ENCODE measurements at regions not wholly inside any gene's neighbourhood (a gene's known extent, or its start where the extent isn't known, plus 50 kb on each side); places are given as distances from the start of the nearest gene placed in this dataset.

- TF ChIP-seq EZH2 (IDR thresholded peaks at IDR 0.05; ENCODE audit: borderline replicate concordance, insufficient read depth, low read depth, low read length, poor library complexity, severe bottlenecking) (no peak), CTCF (IDR thresholded peaks at IDR 0.05) (no peak)
- 89% methylated on average over 1 of the region's 2 CpGs for WGBS (ENCODE audit: insufficient coverage)
- H3K27ac ChIP-seq (ENCODE audit: low read length in 2 of 2), result no peak overlapping the region
- no peaks in the 10 kb centered on the region for H3K9me3 Mint-ChIP-seq (ENCODE audit: insufficient read depth)
- ChIA-PET POLR2A (no interaction called here), CTCF (no interaction called here)
- H3K9ac ChIP-seq (ENCODE audit: low read length), result no peak overlapping the region
- H3K79me2 ChIP-seq (ENCODE audit: control insufficient read depth, insufficient read depth, low read length), result no peaks in the 10 kb centered on the region
- no peak for ATAC-seq (ENCODE audit: low read depth)
- DNase-seq, result no peak
- peaks cover 3% of the 10 kb centered on the region for H3K4me1 Mint-ChIP-seq
- H2AFZ ChIP-seq (ENCODE audit: insufficient read depth, low read depth, low read length, poor library complexity, severe bottlenecking), result no peak overlapping the region
- intact Hi-C loops (cut with micrococcal nuclease), result no loop called here
- no peak overlapping the region for H3K4me2 ChIP-seq (replicated peaks; ENCODE audit: low read depth, low read length, poor library complexity, severe bottlenecking)
- no peak overlapping the region for H3K4me3 Mint-ChIP-seq
- H3K4me3 ChIP-seq (ENCODE audit: control extremely low read depth in 1 of 5, extremely low read depth in 1 of 5, insufficient read depth in 1 of 5, low read depth in 2 of 5, low read length in 4 of 5), result no peak overlapping the region
- H4K20me1 ChIP-seq (ENCODE audit: control insufficient read depth, insufficient read depth, low read length, poor library complexity, severe bottlenecking), result no peaks in the 10 kb centered on the region
- H3K27ac Mint-ChIP-seq, result no peak overlapping the region
- H3K36me3 ChIP-seq (replicated peaks in 1 of 2; ENCODE audit: control extremely low read depth in 1 of 2, control insufficient read depth in 1 of 2, extremely low read depth in 1 of 2, insufficient read depth in 2 of 2, low read length in 1 of 2), result no peaks in the 10 kb centered on the region
- H3K4me1 ChIP-seq (ENCODE audit: control insufficient read depth in 2 of 2, insufficient read depth in 2 of 2, low read length in 2 of 2), result no peaks in the 10 kb centered on the region
- no peaks in the 10 kb centered on the region for H3K27me3 Mint-ChIP-seq
- H3K27me3 ChIP-seq (replicated peaks in 1 of 4; ENCODE audit: control extremely low read depth in 1 of 4, control insufficient read depth in 3 of 4, insufficient read depth in 4 of 4, low read length in 3 of 4), result no peaks in the 10 kb centered on the region
- no peaks in the 10 kb centered on the region for H3K9me3 ChIP-seq (ENCODE audit: control extremely low read depth in 1 of 3, control insufficient read depth in 2 of 3, insufficient read depth in 1 of 3, low read length in 2 of 3)
Observed at GRCh38 chr20:19960745-19961144, 56.4 kb upstream of the NAA20 start.

- H3K79me2 ChIP-seq (ENCODE audit: control insufficient read depth, insufficient read depth, low read length), result no peaks in the 10 kb centered on the region
- H4K20me1 ChIP-seq (ENCODE audit: control insufficient read depth, insufficient read depth, low read length, poor library complexity, severe bottlenecking), result no peaks in the 10 kb centered on the region
- 97% methylated on average over 3 of the region's 6 CpGs for WGBS (ENCODE audit: insufficient coverage)
- POLR2A ChIA-PET, result no interaction called here
- H3K27me3 ChIP-seq (replicated peaks in 1 of 4; ENCODE audit: control extremely low read depth in 1 of 4, control insufficient read depth in 3 of 4, insufficient read depth in 4 of 4, low read length in 3 of 4), result no peaks in the 10 kb centered on the region
- Mint-ChIP-seq H3K27me3 (no peaks in the 10 kb centered on the region), H3K9me3 (ENCODE audit: insufficient read depth) (no peaks in the 10 kb centered on the region), H3K27ac (no peak overlapping the region), H3K4me1 (peaks cover 3% of the 10 kb centered on the region), H3K4me3 (no peak overlapping the region)
- no peak overlapping the region for H3K9ac ChIP-seq (ENCODE audit: low read length)
- intact Hi-C loops (cut with micrococcal nuclease), result no loop called here
- no peaks in the 10 kb centered on the region for H3K36me3 ChIP-seq (replicated peaks in 1 of 2; ENCODE audit: control extremely low read depth in 1 of 2, control insufficient read depth in 1 of 2, extremely low read depth in 1 of 2, insufficient read depth in 2 of 2, low read length in 1 of 2)
- TF ChIP-seq CTCF (IDR thresholded peaks at IDR 0.05) (no peak), EZH2 (IDR thresholded peaks at IDR 0.05; ENCODE audit: borderline replicate concordance, insufficient read depth, low read depth, low read length, poor library complexity, severe bottlenecking) (no peak)
- H3K27ac ChIP-seq (ENCODE audit: low read length in 2 of 2), result no peak overlapping the region
- ATAC-seq (ENCODE audit: low read depth), result no peak
- CTCF ChIA-PET, result no interaction called here
- no peak for DNase-seq
- no peaks in the 10 kb centered on the region for H3K4me1 ChIP-seq (ENCODE audit: control insufficient read depth in 2 of 2, insufficient read depth in 2 of 2, low read length in 2 of 2)
- no peak overlapping the region for H2AFZ ChIP-seq (ENCODE audit: insufficient read depth, low read depth, low read length, poor library complexity, severe bottlenecking)
- H3K9me3 ChIP-seq (ENCODE audit: control extremely low read depth in 1 of 3, control insufficient read depth in 2 of 3, insufficient read depth in 1 of 3, low read length in 2 of 3), result no peaks in the 10 kb centered on the region
- H3K4me2 ChIP-seq (replicated peaks; ENCODE audit: low read depth, low read length, poor library complexity, severe bottlenecking), result no peak overlapping the region
- no peak overlapping the region for H3K4me3 ChIP-seq (ENCODE audit: control extremely low read depth in 1 of 5, extremely low read depth in 1 of 5, insufficient read depth in 1 of 5, low read depth in 2 of 5, low read length in 4 of 5)
Observed at GRCh38 chr20:19961293-19961692, 55.9 kb upstream of the NAA20 start.
